ENCODE measurements at regions not wholly inside any gene's neighbourhood (a gene's known extent, or its start where the extent isn't known, plus 50 kb on each side); places are given as distances from the start of the nearest gene placed in this dataset.

DNA sequence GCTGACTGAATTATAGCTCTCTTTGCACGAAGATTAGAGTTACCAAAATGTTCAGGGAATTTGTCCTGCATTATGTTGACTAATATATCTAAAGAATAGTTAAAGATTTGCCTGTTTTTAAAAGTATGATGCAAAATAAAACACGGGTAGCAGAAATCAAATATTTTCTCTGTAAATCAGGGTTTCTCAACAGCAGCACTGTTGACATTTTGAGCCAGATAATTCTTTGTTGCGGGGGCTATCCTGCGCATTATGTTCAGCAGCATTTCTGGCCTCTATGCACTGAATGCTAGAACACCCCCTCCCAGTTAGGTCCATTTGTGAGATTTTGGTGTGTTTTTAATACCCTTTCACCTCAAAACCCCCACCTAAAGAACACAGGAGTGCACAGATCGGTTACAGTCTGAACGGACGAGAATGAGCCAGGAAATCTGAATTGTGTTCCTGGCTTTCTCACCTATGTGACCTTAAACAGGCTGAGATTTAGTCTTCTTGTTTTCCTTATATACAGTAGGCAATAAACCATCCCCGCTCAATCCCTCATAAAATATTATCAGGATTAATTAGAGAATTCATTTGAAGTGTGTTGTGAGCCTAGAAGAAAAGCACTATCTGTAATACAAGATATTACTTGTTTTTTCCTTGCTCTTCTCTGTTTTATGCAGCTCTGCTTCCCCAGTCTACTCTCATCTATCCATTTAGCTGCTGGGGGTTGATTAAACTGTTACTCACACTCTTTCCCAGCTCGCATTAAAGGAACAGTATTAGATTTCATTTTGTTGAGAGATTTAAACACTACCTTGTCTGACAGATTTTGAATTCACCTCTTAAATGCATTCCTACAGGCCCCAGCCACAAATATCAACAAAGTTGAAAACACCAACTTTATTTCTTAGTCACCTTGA lies 247.5 kb upstream of the GOLIM4 start:
- Histone ChIP-seq H3K4me3 (no peak overlapping the region), H3K27ac (no peak overlapping the region), H3K27me3 (no peaks in the 10 kb centered on the region), H3K4me1 (peaks cover 0 to 12% of the 10 kb centered on the region in 2 donors), H3K9me3 (no peaks in the 10 kb centered on the region), H3K36me3 (no peaks in the 10 kb centered on the region)
- DNase-seq (ENCODE audit: low spot score) = no peak
- TF ChIP-seq, protein P1, sequence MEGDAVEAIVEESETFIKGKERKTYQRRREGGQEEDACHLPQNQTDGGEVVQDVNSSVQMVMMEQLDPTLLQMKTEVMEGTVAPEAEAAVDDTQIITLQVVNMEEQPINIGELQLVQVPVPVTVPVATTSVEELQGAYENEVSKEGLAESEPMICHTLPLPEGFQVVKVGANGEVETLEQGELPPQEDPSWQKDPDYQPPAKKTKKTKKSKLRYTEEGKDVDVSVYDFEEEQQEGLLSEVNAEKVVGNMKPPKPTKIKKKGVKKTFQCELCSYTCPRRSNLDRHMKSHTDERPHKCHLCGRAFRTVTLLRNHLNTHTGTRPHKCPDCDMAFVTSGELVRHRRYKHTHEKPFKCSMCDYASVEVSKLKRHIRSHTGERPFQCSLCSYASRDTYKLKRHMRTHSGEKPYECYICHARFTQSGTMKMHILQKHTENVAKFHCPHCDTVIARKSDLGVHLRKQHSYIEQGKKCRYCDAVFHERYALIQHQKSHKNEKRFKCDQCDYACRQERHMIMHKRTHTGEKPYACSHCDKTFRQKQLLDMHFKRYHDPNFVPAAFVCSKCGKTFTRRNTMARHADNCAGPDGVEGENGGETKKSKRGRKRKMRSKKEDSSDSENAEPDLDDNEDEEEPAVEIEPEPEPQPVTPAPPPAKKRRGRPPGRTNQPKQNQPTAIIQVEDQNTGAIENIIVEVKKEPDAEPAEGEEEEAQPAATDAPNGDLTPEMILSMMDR (IDR thresholded peaks at IDR 0.05) = no peak

DNA sequence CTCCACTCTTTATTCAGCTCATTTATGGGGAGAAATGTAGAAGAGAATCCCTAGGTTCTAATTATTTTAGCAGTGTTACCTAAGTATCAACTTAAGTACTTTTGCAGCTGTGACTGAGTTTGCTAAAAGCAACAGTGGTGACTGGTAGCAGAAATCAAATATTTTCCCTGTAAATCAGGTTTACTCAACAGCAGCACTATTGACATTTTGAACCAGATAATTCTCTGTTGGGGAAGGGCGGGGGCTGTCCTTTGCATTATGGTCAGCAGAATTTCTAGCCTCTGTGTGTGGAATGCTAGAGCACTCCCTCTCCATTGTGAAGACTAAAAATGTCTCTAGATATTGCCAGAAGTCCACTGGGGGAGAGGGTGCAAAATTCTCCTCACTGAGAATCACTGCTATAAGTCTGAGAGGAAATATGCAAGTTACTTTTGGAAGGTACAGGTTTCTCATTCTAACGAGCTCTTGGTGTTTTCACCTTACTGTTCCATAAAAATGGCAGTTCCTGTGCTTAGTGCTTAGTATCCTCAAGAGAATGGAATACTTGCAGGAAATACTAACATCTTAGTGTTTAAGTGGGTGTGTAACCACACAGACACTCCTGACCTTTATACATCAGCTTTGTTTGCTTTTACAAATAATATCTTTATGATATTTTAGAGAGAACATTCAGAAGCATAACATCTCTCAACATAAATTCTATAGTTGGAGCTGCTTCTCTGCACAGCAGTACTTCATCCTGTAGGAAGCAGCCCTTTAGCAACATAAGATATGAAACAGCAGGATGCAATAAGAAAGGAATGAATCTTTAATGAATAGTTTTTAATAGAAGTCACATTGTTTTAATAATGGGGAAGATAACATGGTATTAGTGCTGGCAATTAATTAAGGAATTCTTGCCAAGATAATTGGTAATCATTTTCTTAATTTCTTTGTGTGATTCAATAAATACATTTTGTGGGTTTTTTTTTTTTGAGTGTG lies 246.5 kb upstream of the GOLIM4 start:
- Histone ChIP-seq H3K27me3 (no peaks in the 10 kb centered on the region), H3K9me3 (no peaks in the 10 kb centered on the region), H3K27ac (no peak overlapping the region), H3K4me3 (no peak overlapping the region), H3K4me1 (peaks cover 0 to 12% of the 10 kb centered on the region in 2 donors), H3K36me3 (no peaks in the 10 kb centered on the region)
- DNase-seq (ENCODE audit: low spot score) = no peak
- TF ChIP-seq, protein P1 (IDR thresholded peaks at IDR 0.05) = no peak

DNA sequence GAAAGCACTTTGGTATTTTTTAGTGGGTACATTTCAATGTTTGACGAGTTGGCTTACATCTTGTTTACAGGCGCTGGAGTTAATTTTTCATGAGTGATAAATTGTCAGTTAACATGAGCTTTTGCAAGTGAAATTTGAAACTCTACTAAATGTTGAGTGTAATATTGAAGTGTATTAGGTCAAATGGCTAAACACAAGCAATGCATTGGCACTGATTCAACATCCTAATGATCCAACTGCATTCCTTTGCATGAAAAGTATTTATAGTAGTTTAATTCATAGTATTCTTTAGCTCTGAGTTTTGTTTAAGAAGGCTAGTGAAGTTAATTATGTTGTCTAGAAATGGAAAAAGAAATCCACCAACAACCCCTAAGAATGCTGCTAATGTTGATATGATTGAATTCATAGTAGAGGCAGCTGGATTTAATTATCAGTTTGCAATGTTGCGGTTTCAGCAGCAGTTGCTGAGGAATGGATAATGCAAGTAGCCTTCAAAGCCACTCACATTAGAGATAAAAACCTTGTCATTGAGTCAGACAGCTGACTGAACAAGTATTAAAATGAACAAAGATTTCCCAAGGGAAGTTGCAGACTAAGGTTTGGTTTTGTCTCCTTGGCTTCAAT lies 245.6 kb upstream of the GOLIM4 start:
- TF ChIP-seq, protein P1 (IDR thresholded peaks at IDR 0.05) = no peak
- Histone ChIP-seq H3K4me3 (no peak overlapping the region), H3K9me3 (no peaks in the 10 kb centered on the region), H3K27ac (no peak overlapping the region), H3K27me3 (no peaks in the 10 kb centered on the region), H3K4me1 (peaks cover 0 to 12% of the 10 kb centered on the region in 2 donors), H3K36me3 (no peaks in the 10 kb centered on the region)
- no peak for DNase-seq (ENCODE audit: low spot score)

DNA sequence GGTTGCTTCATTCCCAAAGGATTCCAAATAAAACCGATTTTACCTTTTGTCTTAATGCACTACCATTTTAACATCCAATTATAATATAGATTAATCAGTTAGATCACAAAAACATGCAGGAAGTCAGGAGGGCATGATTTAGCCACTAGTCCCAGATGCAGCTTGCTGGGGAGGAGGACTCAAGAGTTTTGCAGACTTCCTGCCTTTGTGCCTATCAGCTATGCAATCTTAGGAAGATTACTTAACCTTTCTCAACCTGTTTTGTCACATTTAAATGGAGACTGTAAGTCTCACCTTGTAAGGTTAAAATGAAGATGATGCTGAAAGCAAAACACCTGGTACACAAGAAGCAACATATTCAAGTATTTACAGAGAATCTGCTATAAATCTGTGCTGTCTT lies 242.4 kb upstream of the GOLIM4 start:
- DNase-seq (ENCODE audit: low spot score) = no peak
- Histone ChIP-seq H3K27me3 (no peaks in the 10 kb centered on the region), H3K4me1 (peaks cover 0 to 16% of the 10 kb centered on the region in 2 donors), H3K9me3 (no peaks in the 10 kb centered on the region), H3K27ac (no peak overlapping the region), H3K4me3 (no peak overlapping the region), H3K36me3 (no peaks in the 10 kb centered on the region)
- TF ChIP-seq, protein P1 (IDR thresholded peaks at IDR 0.05) = no peak

DNA sequence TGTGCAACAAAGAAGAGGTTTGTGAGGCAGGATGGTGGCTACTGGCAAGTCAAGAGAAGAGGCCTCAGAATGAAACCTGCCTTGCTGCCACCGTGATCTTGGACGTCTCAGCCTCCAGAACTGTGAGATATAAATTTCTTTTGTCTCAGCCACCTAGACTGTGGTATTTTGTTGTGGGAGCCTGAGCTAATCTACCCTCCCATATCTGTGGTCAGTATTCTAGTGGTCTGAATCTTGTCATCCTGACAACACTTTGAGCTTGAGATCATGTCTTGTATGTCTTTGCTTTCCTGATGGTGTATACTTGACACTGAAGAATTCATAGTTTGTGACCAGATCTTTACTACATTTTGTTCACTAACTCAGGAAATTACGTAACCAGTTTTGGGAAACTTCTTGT lies 240.6 kb upstream of the GOLIM4 start:
- Histone ChIP-seq H3K27ac (no peak overlapping the region), H3K36me3 (no peaks in the 10 kb centered on the region), H3K4me1 (peaks cover 0 to 9% of the 10 kb centered on the region in 2 donors), H3K9me3 (no peaks in the 10 kb centered on the region), H3K4me3 (no peak overlapping the region), H3K27me3 (no peaks in the 10 kb centered on the region)
- DNase-seq (ENCODE audit: low spot score) = no peak
- TF ChIP-seq, protein P1 (IDR thresholded peaks at IDR 0.05) = no peak

Measured in right atrium auricular region (tissue), 2 donors.